Effector memory CD4-positive, alpha-beta T cell (primary cell): ENCODE measurements at regions not wholly inside any gene's neighbourhood (a gene's known extent, or its start where the extent isn't known, plus 50 kb on each side); places are given as distances from the start of the nearest gene placed in this dataset.

Source experiments
- DNase-seq, 3 donors: peaks; one replicate each; pipeline ENCODE4 v3.0.0-alpha.2; 2020
- H3K27ac ChIP-seq: 2 replicates; pipeline ENCODE4 v1.7.0; 2013; ENCODE audit warnings: mild to moderate bottlenecking, low read length, moderate library complexity; ENCODE audit not compliant: insufficient read depth, poor library complexity, severe bottlenecking
- H3K27me3 ChIP-seq: replicated peaks from 2 replicates; pipeline ENCODE4 v1.7.0; 2013; ENCODE audit warnings: mild to moderate bottlenecking, low read length; ENCODE audit not compliant: insufficient read depth, control insufficient read depth, poor library complexity, severe bottlenecking
- H3K36me3 ChIP-seq: 2 replicates; pipeline ENCODE4 v1.7.0; 2013; ENCODE audit warnings: mild to moderate bottlenecking, low read length, moderate library complexity; ENCODE audit not compliant: control insufficient read depth, insufficient read depth
- H3K4me1 ChIP-seq: 2 replicates; pipeline ENCODE4 v1.7.0; 2013; ENCODE audit warnings: low read length, mild to moderate bottlenecking; ENCODE audit not compliant: control insufficient read depth, insufficient read depth, poor library complexity, severe bottlenecking
- H3K4me3 ChIP-seq: 2 replicates; pipeline ENCODE4 v1.7.0; 2013; ENCODE audit warnings: low read length, low read depth, mild to moderate bottlenecking; ENCODE audit not compliant: insufficient read depth, poor library complexity, severe bottlenecking
- H3K9me3 ChIP-seq: 2 replicates; pipeline ENCODE4 v1.7.0; 2013; ENCODE audit warnings: mild to moderate bottlenecking, low read length, moderate library complexity; ENCODE audit not compliant: control insufficient read depth

- no peaks in the 10 kb centered on the region for H3K9me3 ChIP-seq
- H3K36me3 ChIP-seq, result no peaks in the 10 kb centered on the region
- no peaks in the 10 kb centered on the region for H3K27me3 ChIP-seq
- no peak overlapping the region for H3K27ac ChIP-seq
- peaks cover 6% of the 10 kb centered on the region for H3K4me1 ChIP-seq
- DNase-seq, result no peak
- H3K4me3 ChIP-seq, result no peak overlapping the region
These were observed 334.1 kb upstream of the KLF6 start for GRCh38 chr10:4119107-4119506.

GRCh38 chr10:4117604-4118003 is 332.6 kb upstream of the KLF6 start:
- no peak overlapping the region for H3K4me3 ChIP-seq
- no peaks in the 10 kb centered on the region for H3K9me3 ChIP-seq
- no peaks in the 10 kb centered on the region for H3K27me3 ChIP-seq
- H3K36me3 ChIP-seq, result no peaks in the 10 kb centered on the region
- peaks cover 6% of the 10 kb centered on the region for H3K4me1 ChIP-seq
- no peak for DNase-seq
- H3K27ac ChIP-seq, result no peak overlapping the region

- H3K4me3 ChIP-seq, result no peak overlapping the region
- no peaks in the 10 kb centered on the region for H3K27me3 ChIP-seq
- no peak for DNase-seq
- no peak overlapping the region for H3K27ac ChIP-seq
- H3K36me3 ChIP-seq, result no peaks in the 10 kb centered on the region
- no peaks in the 10 kb centered on the region for H3K4me1 ChIP-seq
- no peaks in the 10 kb centered on the region for H3K9me3 ChIP-seq
These were observed 326.6 kb upstream of the KLF6 start for GRCh38 chr10:4111643-4112042.

GRCh38 chr10:4109469-4109868 is 324.5 kb upstream of the KLF6 start:
- no peaks in the 10 kb centered on the region for H3K9me3 ChIP-seq
- no peak for DNase-seq
- H3K4me1 ChIP-seq, result no peaks in the 10 kb centered on the region
- no peak overlapping the region for H3K27ac ChIP-seq
- H3K27me3 ChIP-seq, result no peaks in the 10 kb centered on the region
- no peak overlapping the region for H3K4me3 ChIP-seq
- no peaks in the 10 kb centered on the region for H3K36me3 ChIP-seq

- H3K36me3 ChIP-seq, result no peaks in the 10 kb centered on the region
- no peak overlapping the region for H3K27ac ChIP-seq
- H3K4me1 ChIP-seq, result no peaks in the 10 kb centered on the region
- H3K4me3 ChIP-seq, result no peak overlapping the region
- H3K9me3 ChIP-seq, result no peaks in the 10 kb centered on the region
- no peaks in the 10 kb centered on the region for H3K27me3 ChIP-seq
- no peak for DNase-seq
These were observed 323.7 kb upstream of the KLF6 start for GRCh38 chr10:4108693-4109092.

GRCh38 chr10:4107285-4107851 is 322.4 kb upstream of the KLF6 start:
- H3K4me3 ChIP-seq, result no peak overlapping the region
- no peaks in the 10 kb centered on the region for H3K36me3 ChIP-seq
- DNase-seq, result no peak
- no peak overlapping the region for H3K27ac ChIP-seq
- H3K27me3 ChIP-seq, result no peaks in the 10 kb centered on the region
- no peaks in the 10 kb centered on the region for H3K4me1 ChIP-seq
- H3K9me3 ChIP-seq, result no peaks in the 10 kb centered on the region

- H3K36me3 ChIP-seq, result no peaks in the 10 kb centered on the region
- no peaks in the 10 kb centered on the region for H3K9me3 ChIP-seq
- DNase-seq, result no peak
- H3K27me3 ChIP-seq, result no peaks in the 10 kb centered on the region
- no peak overlapping the region for H3K27ac ChIP-seq
- H3K4me3 ChIP-seq, result no peak overlapping the region
- no peaks in the 10 kb centered on the region for H3K4me1 ChIP-seq
These were observed 318.6 kb upstream of the KLF6 start for GRCh38 chr10:4103603-4104002.

- no peaks in the 10 kb centered on the region for H3K27me3 ChIP-seq
- H3K27ac ChIP-seq, result no peak overlapping the region
- no peak for DNase-seq
- H3K4me1 ChIP-seq, result no peaks in the 10 kb centered on the region
- no peaks in the 10 kb centered on the region for H3K9me3 ChIP-seq
- H3K4me3 ChIP-seq, result no peak overlapping the region
- H3K36me3 ChIP-seq, result no peaks in the 10 kb centered on the region
These were observed 317.9 kb upstream of the KLF6 start for GRCh38 chr10:4102802-4103344.

- no peak for DNase-seq
- H3K9me3 ChIP-seq, result no peaks in the 10 kb centered on the region
- no peaks in the 10 kb centered on the region for H3K36me3 ChIP-seq
- H3K27me3 ChIP-seq, result no peaks in the 10 kb centered on the region
- no peaks in the 10 kb centered on the region for H3K4me1 ChIP-seq
- no peak overlapping the region for H3K27ac ChIP-seq
- H3K4me3 ChIP-seq, result no peak overlapping the region
These were observed 317.1 kb upstream of the KLF6 start for GRCh38 chr10:4101918-4102654.

- Histone ChIP-seq H3K4me3 (no peak overlapping the region), H3K4me1 (no peaks in the 10 kb centered on the region)
These were observed 315.4 kb upstream of the KLF6 start for GRCh38 chr10:4100380-4100779.

More at GRCh38 chr10:4100380-4100779, 315.4 kb upstream of the KLF6 start:
- no peaks in the 10 kb centered on the region for H3K36me3 ChIP-seq
- no peak overlapping the region for H3K27ac ChIP-seq
- H3K27me3 ChIP-seq, result no peaks in the 10 kb centered on the region
- DNase-seq, result no peak
- no peaks in the 10 kb centered on the region for H3K9me3 ChIP-seq
